VCaP (cell line): ENCODE measurements at regions not wholly inside any gene's neighbourhood (a gene's known extent, or its start where the extent isn't known, plus 50 kb on each side); places are given as distances from the start of the nearest gene placed in this dataset.
"Not testable (repeated sequence)": the region's sequence is repeated elsewhere in the genome, so short reads cannot be mapped to it uniquely, and the experiment has no call there.

Experiments
- H3K27ac ChIP-seq: fragments of 450-650 bp; 2 replicates; pipeline ENCODE4 v1.5.1; 2017
- TF ChIP-seq, protein P1 (sequence below): fragments of 450-650 bp; conservative IDR thresholded peaks from 2 replicates; pipeline ENCODE4 v1.5.1; 2017; ENCODE audit warnings: mild to moderate bottlenecking, moderate library complexity

DNA sequence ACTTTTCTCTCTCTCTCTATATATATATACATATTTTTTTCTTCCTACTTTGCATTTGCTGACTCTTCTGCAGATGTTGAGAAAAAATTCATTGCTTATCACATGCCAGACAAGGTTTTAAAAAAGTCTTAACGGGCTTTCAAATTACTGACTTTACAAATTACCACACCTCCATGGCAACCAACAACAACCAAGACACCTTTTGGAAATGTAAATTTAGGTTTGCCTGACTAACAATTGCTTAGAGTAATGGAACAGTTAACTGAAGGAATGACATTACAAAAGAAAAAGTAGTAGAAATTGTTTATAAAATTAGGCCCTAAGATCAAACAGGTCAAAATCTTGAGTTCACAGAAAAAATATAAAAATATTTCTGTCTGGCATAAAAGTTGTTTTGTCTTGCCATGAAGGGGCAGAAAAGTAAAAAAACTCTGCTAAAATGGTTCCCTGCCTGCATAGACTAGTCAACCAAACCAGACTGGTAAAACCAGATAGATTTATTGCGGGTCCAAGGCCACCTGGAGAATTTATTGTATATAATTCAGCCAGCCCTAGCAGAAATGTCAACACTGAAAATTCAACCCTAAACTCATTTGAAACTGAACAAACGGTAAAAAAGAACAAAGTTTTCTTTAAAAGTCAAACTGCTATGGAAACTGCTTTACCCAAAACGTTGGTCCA is 92.8 kb upstream of the FRMD1 start:
- H3K27ac ChIP-seq, result peak overlapping the region; percentile 74
- TF ChIP-seq, protein P1, sequence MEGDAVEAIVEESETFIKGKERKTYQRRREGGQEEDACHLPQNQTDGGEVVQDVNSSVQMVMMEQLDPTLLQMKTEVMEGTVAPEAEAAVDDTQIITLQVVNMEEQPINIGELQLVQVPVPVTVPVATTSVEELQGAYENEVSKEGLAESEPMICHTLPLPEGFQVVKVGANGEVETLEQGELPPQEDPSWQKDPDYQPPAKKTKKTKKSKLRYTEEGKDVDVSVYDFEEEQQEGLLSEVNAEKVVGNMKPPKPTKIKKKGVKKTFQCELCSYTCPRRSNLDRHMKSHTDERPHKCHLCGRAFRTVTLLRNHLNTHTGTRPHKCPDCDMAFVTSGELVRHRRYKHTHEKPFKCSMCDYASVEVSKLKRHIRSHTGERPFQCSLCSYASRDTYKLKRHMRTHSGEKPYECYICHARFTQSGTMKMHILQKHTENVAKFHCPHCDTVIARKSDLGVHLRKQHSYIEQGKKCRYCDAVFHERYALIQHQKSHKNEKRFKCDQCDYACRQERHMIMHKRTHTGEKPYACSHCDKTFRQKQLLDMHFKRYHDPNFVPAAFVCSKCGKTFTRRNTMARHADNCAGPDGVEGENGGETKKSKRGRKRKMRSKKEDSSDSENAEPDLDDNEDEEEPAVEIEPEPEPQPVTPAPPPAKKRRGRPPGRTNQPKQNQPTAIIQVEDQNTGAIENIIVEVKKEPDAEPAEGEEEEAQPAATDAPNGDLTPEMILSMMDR, result no peak

DNA sequence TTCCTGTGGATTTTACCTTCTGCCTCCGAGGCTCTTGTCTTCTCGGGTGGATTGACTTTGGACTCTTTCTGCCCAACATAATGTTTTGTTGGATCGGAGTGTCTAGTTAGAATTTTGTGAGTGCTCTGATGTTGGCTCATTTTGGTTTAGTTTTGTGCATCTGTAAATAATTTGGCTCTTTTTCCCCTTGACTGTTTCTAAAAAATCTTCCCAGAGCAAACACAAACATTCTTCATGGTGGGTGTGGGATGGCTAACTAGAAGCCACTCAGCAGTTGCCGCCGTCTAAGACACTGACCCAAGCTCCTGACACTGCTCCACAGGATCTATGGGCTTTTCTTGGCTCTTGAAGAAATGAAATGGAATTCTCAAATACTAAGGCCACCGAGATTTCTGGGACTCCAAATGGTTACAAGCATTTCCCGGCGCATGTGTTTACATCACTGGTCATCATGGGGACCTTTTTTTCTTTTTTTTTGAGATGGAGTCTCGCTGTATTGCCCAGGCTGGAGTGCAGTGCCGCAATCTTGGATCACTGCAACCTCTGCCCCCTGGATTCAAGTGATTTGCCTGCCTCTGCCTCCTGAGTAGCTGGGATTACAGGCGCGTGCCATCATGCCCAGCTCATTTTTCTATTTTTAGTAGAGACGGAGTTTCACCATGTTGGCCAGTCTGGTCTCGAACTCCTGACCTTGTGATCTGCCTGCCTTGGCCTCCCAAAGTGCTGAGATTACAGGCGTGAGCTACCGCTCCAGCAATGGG is 92.0 kb upstream of the FRMD1 start:
- TF ChIP-seq, protein P1, result no peak
- H3K27ac ChIP-seq, result peak overlapping the region; percentile 74

DNA sequence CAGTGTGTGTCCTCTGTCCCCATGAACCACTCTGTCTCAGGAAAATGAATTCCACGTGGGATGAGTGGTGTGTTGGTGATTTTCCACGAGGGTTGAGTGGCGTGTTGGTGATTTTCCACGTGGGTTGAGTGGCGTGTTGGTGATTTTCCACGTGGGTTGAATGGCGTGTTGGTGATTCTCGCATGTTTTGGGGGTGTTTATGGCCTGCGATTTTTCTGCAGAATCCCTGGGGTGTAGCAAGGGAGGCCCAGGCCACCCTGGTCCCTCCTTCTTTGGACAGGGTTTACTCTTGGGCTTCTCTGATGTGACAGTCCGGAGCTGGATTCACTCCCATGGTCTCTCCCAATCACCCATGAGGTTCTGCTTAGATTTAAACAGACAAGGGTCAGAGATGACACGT is 90.6 kb upstream of the FRMD1 start:
- no peak overlapping the region for H3K27ac ChIP-seq

DNA sequence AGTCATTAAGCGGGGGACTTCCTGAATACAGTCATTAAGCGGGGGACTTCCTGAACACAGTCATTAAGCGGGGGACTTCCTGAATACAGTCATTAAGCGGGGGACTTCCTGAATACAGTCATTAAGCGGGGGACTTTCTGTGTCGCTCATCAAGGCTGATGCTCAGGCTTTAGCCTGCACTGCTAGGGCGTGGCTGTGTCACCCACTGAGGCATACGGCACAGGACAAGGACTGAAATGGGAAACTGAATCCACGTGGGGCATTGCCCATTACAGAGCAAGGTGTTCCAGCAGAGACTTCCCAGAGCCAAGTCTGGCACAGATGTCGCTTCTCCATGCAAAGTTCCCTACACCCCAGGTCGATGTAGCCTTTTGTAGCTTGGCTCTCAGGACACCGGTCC is 89.9 kb upstream of the FRMD1 start:
- not testable (repeated sequence) for H3K27ac ChIP-seq

More for the DNA sequence above, 90.6 kb upstream of the FRMD1 start:
- TF ChIP-seq, protein P1, result no peak

DNA sequence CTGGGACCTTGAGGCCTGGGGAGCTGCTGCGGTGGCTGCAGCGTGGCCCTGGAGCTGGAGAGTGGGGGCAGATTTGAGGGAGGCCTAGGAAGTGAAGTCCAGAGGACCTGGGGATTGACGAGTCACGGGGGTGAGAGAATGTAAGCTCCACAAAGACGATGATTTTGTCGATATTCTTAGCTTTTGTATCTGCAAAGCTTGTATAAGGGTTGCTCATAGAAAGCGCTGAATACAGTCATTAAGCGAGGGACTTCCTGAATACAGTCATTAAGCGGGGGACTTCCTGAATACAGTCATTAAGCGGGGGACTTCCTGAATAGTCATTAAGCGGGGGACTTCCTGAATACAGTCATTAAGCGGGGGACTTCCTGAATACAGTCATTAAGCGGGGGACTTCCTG is 89.3 kb upstream of the FRMD1 start:
- H3K27ac ChIP-seq, result not testable (repeated sequence)

DNA sequence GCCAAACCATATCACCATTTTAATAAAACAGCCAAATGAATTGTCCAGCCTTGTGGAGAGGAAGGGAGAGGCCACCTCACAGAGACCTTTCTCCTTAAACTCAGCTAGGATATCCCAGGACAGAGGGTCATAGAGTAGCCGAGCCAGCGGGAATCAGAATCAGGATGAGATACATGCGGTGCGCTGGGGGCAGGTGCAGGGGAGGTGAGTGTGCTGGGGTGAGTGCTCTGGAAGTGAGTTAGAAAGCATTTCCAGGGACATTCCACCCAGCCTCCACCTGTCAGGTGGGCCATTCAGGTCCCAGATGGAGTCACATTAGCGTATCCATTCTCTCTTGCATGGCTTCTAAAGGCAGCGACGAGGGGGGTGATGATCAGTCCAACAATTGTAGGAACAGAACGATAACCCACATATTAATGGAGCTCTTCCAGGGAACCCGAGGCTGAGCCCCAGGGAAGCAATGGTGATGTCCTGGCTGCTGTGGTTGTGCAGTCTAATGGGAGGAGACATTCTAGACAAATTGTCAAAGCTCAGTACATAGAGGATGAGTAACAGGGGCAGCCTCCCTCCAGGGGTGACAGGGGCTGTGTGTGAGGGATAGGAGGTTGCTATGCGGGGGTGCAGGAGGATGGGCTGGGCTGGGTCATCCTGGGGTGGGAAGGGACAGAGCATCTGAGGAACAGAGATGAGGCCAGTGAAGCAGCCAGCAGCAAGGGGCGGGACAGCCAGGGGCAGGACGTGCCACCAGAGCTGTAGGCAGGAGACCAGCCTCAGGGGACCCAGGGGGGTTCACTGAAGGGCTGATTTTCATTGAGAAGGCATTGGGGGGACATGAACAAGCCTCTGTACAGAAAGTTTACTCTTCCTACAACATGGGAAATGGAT is 88.7 kb upstream of the FRMD1 start:
- TF ChIP-seq, protein P1, result no peak
- no peak overlapping the region for H3K27ac ChIP-seq

DNA sequence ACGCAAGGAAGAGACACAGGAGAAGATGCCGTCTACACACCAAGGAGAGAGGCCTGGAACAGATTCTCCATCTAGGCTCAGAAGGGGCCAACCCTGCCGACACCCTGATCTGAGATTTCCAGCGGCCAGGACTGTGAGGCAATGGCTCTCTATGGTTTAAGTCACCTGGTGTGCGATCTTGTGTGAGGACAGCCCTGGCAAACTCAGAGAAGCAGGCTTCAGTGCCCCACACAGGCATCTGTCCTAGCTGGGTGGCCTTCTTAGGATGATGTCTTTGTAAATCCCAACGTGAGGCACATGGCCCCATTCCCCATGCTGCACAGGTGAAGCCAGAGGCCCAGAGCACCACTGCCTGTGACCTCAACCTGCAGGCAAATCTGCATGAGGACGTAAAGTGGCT is 87.6 kb upstream of the FRMD1 start:
- no peak overlapping the region for H3K27ac ChIP-seq
- TF ChIP-seq, protein P1, result no peak

DNA sequence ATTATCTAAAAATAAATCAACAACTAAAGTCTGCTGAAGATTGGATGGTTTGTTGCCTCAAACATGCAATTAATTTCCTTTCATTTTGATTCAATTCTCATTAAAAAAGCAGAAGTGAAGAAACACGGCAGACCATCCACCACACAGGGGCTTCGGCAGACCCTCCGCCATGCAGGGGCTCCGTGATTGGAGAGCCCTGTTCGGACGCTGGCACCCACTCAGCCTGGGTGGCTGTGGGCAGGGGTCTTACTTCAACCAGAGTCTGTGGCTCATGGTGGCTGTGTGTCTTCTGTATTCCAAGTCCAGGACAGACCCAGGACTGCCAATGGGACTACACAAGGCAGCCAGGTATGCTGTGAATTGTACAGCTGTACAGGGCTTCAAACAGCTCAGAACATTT is 86.9 kb upstream of the FRMD1 start:
- H3K27ac ChIP-seq, result no peak overlapping the region
- TF ChIP-seq, protein P1, result no peak
